AG04450 (cell line): ENCODE measurements at regions not wholly inside any gene's neighbourhood (a gene's known extent, or its start where the extent isn't known, plus 50 kb on each side); places are given as distances from the start of the nearest gene placed in this dataset.

ENCODE experiments used
- CTCF ChIA-PET: fragments of 300-600, 350-600 bp; formaldehyde crosslinking; extraction: SDS; loops from one replicate; lab custom pipeline; 2022; ENCODE audit warnings: antibody characterized with exemption, inconsistent platforms; lab: Charles Lee
- POLR2A ChIA-PET: fragments of 350-600 bp; formaldehyde crosslinking; extraction: SDS; loops from one replicate; lab custom pipeline; 2021; ENCODE audit warnings: antibody characterized with exemption, inconsistent platforms; lab: Yijun Ruan, JAX
- DNase-seq: peaks from one replicate; pipeline ENCODE4 v3.0.0-alpha.2; 2011; ENCODE audit warnings: low read depth, low spot score
- H3K27ac ChIP-seq: one replicate; pipeline ENCODE4 v1.5.1; 2012; ENCODE audit warnings: low read depth, low read length, control low read depth
- H3K27me3 ChIP-seq: one replicate; pipeline ENCODE4 v1.6.0; 2012; ENCODE audit warnings: low read length; ENCODE audit not compliant: control insufficient read depth, insufficient read depth
- H3K4me3 ChIP-seq: 2 replicates; pipeline ENCODE4 v1.5.1; 2011; ENCODE audit warnings: mild to moderate bottlenecking, low read depth, low read length, control low read depth
- H3K9me3 ChIP-seq: 2 replicates; pipeline ENCODE4 v1.5.1; 2012; ENCODE audit warnings: low read length; ENCODE audit not compliant: control insufficient read depth, insufficient read depth
- TF ChIP-seq, protein P1 (sequence below): IDR thresholded peaks from 2 replicates; pipeline ENCODE4 v1.5.1; 2011; ENCODE audit warnings: low read depth, low read length, control low read depth, inconsistent platforms

- ChIA-PET POLR2A (no interaction called here), CTCF (interaction anchor here (0.6 to 1.7 kb wide), 3 partner anchors 14 to 341 kb away, joined by 3 to 5 read pairs (median 4); no protein-coding TSS in a partner anchor)
- no peaks in the 10 kb centered on the region for H3K9me3 ChIP-seq
- H3K4me3 ChIP-seq = no peak overlapping the region
- TF ChIP-seq, protein P1, sequence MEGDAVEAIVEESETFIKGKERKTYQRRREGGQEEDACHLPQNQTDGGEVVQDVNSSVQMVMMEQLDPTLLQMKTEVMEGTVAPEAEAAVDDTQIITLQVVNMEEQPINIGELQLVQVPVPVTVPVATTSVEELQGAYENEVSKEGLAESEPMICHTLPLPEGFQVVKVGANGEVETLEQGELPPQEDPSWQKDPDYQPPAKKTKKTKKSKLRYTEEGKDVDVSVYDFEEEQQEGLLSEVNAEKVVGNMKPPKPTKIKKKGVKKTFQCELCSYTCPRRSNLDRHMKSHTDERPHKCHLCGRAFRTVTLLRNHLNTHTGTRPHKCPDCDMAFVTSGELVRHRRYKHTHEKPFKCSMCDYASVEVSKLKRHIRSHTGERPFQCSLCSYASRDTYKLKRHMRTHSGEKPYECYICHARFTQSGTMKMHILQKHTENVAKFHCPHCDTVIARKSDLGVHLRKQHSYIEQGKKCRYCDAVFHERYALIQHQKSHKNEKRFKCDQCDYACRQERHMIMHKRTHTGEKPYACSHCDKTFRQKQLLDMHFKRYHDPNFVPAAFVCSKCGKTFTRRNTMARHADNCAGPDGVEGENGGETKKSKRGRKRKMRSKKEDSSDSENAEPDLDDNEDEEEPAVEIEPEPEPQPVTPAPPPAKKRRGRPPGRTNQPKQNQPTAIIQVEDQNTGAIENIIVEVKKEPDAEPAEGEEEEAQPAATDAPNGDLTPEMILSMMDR = no peak
- H3K27ac ChIP-seq = peak overlapping the region; percentile 33
- H3K27me3 ChIP-seq = no peaks in the 10 kb centered on the region
- DNase-seq = no peak
Observed at GRCh38 chr13:73945871-73946270, 188.3 kb downstream of the KLF12 start.

- Histone ChIP-seq H3K27me3 (no peaks in the 10 kb centered on the region), H3K9me3 (no peaks in the 10 kb centered on the region), H3K4me3 (no peak overlapping the region), H3K27ac (no peak overlapping the region)
- CTCF ChIA-PET = interaction anchor here (0.5 to 0.6 kb wide), 2 partner anchors 190 to 896 kb away, joined by 3 read pairs; no protein-coding TSS in a partner anchor
- TF ChIP-seq, protein P1 = no peak
- POLR2A ChIA-PET = no interaction called here
- no peak for DNase-seq
Observed at GRCh38 chr13:73945382-73945781, 188.8 kb downstream of the KLF12 start.

DNA sequence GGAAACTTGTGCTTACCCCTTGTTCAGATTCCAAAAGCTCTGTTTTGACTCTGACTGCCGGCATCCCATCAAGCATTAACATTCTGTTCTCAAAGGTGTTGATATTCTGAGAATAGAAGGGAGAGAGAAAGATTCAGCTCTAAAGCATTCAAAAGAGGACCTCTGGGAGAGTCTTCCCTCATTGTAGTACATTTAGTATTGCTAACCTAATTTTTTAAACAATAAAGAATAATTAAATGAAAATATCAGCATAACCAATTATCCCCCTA lies 190.3 kb downstream of the KLF12 start:
- Histone ChIP-seq H3K27ac (no peak overlapping the region), H3K9me3 (no peaks in the 10 kb centered on the region), H3K27me3 (no peaks in the 10 kb centered on the region), H3K4me3 (no peak overlapping the region)
- DNase-seq = no peak
- ChIA-PET CTCF (interaction anchor here (0.5 kb wide), 1 partner anchor 1276 kb away, joined by 3 read pairs; no protein-coding TSS in a partner anchor), POLR2A (no interaction called here)
- TF ChIP-seq, protein P1 = no peak

GRCh38 chr13:73943137-73943964 lies 190.9 kb downstream of the KLF12 start:
- H3K4me3 ChIP-seq = no peak overlapping the region

DNA sequence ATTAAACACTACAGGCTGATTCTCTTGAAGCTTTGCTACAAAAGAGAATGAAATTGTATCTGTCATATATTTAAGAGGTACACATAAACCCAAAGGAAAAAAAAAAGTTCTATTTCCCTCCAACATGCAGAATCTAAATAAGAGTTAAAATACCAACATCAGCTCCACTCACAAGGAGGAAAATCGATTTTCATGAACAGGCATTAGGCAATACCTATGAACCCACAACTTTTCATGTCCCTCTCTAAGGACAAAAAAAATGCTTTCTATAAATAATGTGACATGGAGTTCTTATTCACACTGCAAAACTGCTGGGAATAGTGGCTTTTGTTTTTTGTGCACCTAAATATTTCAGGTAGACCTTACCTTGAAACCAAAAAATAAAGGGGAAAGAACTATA lies 192.5 kb downstream of the KLF12 start:
- Histone ChIP-seq H3K9me3 (no peaks in the 10 kb centered on the region), H3K27me3 (no peaks in the 10 kb centered on the region), H3K27ac (no peak overlapping the region), H3K4me3 (no peak overlapping the region)
- DNase-seq = no peak
- POLR2A ChIA-PET = no interaction called here
- TF ChIP-seq, protein P1 = no peak
- CTCF ChIA-PET = no interaction called here

More at GRCh38 chr13:73943137-73943964, 190.9 kb downstream of the KLF12 start:
- no peak overlapping the region for H3K27ac ChIP-seq
- TF ChIP-seq, protein P1 = no peak
- no peaks in the 10 kb centered on the region for H3K27me3 ChIP-seq
- no peak for DNase-seq
- ChIA-PET CTCF (interaction anchor here (0.5 kb wide), 1 partner anchor 1276 kb away, joined by 3 read pairs; no protein-coding TSS in a partner anchor), POLR2A (no interaction called here)
- no peaks in the 10 kb centered on the region for H3K9me3 ChIP-seq
